HG02970 (cell line): ENCODE measurements at regions not wholly inside any gene's neighbourhood (a gene's known extent, or its start where the extent isn't known, plus 50 kb on each side); places are given as distances from the start of the nearest gene placed in this dataset.

Source experiments
- ATAC-seq: cut with Tn5 transposase; IDR thresholded peaks from one replicate; pipeline ENCODE4 v1.9.1; 2021; ENCODE audit warnings: mild to moderate bottlenecking, moderate library complexity, moderate number of reproducible peaks; ENCODE audit not compliant: unreplicated experiment, low FRiP score

DNA sequence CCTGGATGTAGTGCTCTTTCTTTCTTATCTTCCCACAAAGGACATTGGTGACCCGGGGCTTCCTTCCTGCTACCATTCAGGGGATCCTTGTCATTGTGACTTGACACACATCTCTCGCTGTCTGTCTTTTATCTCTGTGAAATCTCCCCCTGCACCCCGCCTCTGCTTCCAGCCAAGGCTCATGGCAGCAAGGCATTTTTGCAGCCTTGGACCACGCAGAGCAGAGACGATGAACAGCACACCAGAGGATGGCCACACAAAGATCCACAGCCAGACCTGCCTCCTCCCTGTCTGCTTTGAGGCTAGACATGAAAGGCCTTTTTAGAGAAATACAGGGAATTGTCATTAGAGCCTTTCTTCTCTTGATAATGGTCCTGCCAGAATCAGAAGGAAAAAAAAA, 549.1 kb downstream of the CDK5RAP2 start:
- ATAC-seq, result no peak

DNA sequence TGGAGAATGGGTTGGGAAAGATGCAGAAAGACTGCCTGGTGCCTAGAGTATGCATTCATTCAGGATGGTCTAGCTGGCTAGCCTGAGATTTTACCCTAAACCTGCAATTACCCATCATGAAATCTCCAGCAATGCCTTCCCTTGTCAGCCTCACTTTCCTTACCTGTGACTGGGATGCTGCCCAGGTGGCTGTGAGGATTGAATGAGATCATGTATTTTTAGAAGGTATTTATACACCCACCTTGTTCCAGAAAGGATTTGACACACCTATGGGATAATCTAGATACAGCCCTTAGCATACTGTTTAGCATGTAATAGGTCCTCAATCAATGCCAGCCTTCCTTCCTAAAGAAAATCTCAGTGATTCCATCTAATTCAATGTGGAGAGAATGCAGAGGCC, 561.4 kb downstream of the CDK5RAP2 start:
- no peak for ATAC-seq

DNA sequence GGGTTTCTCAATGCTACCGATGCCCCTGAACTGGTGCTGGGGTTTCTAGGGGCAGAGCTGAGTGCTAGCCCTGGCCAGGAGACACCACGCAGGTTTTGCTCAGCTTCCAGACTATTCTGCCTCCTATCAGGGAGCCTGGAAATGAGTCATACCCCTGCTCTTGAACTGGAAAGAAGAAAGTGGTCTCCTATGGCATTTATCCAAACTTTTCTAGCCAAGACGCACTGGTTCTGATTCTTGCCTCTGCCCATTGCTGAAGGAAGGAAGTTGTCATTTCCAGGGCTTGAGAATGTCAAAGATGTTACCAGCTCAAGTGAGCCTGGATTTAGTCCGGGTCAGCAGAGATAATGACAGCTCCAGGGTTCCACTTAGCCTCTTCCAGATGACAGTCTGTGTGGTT, 561.9 kb downstream of the CDK5RAP2 start:
- no peak for ATAC-seq

DNA sequence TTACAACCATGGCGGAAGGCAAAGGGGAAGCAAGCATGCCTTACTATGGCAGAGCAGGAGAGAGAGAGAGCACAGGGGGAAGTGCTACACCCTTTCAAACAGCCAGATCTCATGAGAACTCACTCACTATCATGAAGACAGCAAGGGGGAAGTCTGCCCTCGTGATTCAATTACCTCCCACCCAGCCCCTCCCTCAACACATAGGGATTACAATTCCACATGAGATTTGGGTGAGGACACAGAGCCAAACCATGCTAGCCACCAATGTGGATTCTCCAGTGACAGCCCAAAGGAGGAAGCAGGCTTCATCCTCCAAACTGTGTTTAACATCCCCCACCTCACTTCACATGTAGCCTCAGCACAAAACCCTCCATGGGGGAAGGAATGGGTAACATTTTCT, 563.7 kb downstream of the CDK5RAP2 start:
- ATAC-seq, result no peak

DNA sequence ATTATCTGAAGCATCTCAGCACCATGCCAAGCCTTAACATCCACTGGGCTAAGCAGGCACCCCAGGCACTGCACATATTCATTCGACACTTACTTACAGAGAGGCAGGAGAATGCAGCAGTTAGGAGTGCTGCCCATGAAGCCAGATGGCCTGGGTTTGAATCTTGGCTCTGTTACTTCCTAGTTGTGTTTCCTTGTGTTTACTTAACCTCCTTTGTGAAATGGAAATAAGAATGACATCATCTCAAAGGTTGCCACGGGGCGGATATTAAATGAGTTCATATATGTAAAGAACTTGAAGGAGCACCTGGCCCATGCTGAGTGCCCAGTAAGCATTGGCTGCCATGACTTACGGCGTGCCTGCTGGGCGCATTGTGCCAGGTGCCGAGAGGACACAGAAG, 565.2 kb downstream of the CDK5RAP2 start:
- no peak for ATAC-seq

DNA sequence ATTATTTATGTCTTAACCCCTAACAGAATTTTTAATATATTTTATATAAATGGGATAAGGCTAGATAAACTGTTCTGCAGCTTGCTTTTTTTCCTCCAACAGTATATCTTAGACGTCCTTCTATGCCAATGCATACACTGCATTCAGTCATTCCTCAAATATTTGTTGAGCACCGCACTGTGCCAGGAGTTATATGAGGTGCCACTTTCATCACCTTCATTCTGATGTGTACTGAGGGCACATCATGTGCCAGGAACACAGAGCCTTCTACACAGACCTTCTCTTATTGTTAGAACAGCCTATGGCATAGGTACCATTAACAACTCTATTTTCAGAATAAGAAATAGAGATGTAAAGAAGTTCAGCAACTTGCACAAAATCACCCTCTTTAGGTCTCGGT, 570.1 kb downstream of the CDK5RAP2 start:
- ATAC-seq, result no peak

DNA sequence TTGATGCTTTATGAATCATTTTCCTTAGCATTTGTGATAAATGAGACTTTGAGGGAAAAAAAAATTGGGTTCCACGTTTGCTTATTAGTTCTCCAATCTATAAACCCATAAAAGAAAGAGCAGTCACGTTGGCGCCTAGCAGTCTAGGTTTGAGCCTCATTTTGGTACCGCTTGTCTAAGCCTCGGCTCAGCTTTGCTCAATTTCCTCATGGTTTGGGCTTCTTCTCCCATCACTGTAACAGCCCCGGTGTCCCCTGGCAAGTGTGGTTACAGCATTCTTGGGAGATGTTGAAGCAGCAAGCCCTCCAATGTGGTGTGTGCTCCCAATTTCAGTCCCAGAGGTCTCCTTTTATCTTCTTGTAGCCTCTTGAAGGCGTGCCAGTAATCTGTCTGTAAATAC, 578.4 kb downstream of the CDK5RAP2 start:
- ATAC-seq, result no peak

DNA sequence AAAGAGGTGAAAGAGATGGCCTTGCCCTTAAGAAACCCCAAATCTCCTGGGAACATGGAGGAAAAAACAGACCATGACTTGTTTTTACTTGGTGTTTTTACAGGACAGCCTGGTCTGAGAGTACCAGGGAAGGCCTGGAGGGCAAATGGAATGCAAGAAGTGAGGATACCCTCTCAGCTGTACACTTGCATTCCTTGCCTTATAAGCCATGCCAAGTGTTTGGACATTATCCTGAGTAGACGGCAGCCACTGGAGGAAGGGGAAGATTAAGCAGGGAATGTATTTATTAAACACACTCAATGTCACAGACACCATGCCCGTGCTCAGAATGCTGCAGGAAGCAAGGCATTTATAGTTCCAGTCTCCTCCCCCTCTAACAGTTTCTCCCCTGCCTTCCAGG, 581.4 kb downstream of the CDK5RAP2 start:
- ATAC-seq, result no peak

DNA sequence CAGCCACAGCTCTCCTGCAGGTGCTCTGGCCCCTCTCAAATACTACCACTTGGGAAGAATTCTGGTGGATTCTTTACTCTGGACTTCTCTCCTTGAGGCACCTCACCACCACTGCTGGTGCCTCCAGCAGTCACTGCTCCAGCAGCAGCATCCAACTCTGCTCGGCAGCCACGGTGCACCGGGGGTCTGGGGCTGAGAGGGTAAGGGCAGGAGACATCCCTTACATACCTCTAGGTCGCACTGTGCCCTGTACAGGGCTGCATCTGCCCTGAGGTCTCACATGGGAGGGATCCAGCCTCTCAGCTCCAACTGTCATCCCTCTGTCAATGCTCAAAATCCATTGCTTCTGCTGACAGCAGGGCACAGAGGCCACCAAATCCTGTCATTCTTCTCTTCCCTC, 588.2 kb downstream of the CDK5RAP2 start:
- no peak for ATAC-seq

DNA sequence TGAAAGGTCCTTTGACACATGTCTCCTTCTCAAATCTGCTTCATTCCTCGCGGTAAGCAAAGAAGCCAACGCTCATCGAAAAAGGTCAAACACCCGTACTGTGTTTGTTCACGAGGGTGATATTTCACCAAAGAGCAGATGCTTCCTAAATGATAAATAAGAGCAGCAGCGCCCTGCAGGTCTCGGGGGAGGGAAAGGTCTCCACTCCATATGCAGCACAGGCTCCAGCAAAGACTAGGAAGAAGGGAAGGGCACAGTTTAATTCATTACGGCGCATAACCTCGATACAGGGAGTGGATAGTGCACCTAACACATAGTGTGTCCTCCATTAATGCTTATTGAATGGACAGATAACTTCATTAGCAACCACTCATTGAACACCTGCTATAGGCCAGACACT, 593.3 kb downstream of the CDK5RAP2 start:
- no peak for ATAC-seq

DNA sequence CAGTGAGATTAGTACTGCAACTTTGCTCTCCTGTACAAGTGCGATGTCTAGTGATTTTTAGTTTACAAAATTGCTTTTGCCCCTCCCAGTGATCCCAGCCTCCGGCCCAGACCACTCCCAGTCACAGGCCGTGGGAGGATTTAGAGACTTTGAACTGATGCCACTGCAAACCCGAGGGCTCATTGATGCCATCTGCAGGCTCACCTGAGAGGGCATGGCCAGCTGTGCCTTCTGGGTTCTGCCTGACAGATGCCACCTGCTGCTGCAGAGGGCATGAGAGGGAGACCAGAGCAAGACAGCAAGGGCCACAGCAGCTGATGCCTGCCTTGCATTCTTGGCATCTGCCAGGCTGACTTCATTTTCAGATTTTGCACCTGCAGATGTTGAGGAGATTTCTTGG, 593.8 kb downstream of the CDK5RAP2 start:
- ATAC-seq, result no peak

DNA sequence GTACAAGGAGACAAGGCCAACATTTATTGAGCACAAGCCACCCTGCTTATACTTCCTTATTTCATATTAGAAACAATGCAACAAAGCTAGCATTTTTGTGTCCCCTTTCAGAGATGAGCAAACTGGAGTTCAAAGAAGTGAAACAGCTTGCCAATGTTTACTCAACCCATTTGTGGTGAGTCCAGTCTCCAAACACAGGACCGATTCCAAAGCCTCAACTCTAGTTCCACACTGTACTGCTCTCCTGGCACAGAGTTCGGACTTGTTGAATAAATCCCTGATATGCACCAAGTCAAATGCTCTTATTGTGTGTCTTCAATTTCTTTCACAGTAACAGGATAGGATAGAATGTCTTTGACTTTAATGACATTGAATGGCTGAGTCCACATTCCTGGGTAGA, 604.8 kb upstream of the BRINP1 start:
- ATAC-seq, result no peak

DNA sequence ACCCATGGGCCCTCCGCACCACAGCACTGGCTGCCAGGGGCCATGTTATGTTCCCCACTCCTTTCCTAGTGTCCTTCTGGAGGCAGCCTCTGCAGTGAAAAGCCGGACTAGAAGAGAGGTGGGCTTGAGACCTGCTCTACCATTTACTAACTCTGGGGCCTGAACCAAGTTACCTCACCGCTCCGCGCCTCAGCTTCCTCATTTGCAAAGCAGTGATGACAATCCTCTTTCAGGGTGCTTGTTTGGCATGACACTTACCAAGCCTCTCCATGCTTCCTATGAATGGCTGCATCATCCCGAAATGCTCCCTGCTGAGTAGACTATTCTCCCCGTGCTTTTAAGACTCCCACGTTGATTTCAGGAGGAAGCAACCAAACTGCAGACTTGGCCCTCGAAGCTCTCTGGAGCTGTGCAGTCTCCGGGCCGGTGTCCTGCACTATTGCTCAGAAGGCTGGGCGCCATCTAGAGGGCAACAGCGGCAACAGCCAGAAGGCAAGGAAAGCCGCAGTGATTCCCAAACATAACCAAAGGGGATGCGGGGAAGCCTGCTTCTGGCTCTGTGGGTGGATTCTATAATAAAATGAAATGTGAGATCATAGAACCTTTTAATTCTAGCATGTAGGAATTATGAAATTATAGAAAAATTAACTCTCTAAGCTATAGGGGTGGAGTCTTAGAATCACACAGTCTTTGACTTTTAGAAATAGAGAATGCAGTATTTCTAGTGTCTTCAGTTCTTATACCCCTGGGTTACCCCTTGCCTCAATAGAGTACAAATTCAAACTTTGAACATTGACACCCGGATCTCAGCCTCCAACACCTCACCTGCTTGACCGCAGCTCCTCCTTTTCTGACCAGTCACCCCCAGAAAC, 599.8 kb upstream of the BRINP1 start:
- ATAC-seq, result peak; percentile 80

DNA sequence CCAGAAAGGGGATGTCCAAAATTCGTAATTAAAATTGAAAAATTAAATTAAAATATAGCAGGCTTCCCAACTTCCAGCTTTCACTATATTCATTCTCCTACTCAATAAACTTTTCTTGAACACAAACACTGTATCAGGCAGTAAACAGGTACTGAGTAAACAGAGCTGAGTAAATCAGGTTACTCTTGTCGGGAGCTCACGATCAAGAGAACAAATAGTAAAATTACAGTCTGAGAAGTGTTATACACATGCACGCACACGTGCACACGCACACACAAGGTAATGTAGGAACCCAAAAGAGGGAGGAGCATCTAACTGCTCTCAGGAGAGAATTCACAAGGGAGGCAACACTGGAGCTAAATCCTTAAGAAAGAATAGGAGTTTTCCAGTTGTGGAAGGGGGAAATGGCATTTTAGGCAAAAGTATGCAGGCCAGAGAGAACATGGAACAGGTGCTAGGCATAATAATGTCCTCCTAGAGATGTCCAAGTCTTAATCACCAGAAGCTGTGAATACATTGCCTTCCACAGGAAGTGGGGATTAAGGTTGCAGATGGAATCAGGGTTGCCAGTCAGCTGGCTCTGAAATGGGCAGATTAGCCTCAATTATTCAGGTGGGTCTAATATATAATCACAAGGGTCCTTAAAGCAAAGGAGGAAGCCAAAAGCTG, 598.8 kb upstream of the BRINP1 start:
- no peak for ATAC-seq

DNA sequence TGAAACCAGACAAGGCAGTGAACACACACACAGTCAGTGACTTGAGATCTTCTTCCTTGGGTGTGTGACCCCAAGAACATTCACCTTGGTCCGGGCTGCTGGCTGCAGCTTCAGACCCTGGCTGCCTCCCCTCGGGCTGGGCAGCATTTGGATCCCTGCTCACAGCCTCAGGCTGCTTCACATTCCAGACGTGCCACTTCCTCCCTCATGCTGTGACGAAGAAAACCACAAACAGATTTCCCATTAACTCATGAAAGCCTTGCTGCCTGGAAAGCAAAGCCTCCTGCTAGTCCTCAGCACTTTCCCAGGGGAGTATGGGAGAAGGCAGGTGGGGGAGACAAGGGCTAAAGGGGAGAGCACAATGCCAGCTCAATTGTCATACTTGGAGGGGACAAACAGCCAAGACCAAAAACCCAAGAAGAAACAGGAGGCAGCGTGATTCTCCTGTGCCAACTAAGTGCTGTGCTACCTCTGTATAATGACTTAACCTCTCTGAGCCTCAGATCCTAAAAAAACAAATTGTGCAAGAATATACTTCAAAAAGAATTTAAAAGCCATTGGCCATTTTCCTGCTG, 594.6 kb upstream of the BRINP1 start:
- ATAC-seq, result no peak

DNA sequence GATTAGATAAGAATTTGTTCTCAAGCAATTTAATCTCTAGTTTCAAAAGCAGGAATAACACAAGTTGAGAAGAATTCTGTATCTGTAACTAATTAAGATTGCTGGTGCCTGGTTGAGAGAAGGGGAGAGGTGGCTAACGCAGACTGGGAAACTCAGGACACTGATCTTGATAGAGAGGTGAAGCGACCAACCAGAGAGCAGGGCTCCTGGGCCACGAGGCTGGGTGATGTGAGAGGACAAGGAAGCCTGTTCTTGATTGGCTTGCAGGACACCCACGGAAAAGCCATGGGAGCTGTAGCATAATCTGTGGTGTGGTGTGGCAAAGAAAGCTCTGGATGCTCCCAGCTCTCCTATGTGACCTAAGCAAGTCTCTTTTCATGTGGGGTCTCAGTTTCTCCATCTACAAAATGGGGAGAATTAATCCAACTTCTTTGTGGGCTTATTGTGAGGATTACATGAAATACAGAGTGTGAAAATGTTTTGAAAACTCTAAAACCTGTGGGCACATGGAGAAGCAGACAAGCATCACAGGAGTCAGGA, 594.1 kb upstream of the BRINP1 start:
- no peak for ATAC-seq

DNA sequence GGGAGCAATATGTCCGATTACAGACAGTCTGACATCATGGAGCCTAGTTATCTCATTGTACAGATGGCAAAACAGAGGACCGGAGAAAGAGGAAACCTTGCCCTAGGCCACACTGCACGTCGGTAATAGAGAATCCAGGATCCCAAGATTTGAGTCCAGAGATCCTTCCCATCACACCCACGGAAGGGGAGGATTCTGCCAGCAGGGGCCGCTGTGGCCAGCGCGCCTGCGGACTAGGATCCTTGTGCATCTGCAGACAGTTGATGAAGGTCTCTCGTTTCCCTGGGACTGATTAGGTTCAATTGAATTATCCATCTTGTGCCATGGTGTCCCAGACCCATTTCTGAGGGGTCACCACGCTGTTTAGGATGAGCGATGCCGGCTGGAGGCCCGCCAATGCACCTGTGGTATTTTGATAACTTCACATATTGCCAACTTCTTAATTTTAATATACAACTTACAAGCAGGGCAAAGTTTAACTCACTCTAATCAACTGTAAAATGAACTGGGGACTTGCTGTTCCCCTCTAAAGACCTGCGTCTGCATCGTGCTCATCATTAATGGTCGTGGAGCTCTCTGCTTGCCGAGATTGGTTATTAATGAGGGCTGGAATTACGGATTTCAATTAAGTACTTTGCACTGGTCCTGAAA, 592.7 kb upstream of the BRINP1 start:
- no peak for ATAC-seq

DNA sequence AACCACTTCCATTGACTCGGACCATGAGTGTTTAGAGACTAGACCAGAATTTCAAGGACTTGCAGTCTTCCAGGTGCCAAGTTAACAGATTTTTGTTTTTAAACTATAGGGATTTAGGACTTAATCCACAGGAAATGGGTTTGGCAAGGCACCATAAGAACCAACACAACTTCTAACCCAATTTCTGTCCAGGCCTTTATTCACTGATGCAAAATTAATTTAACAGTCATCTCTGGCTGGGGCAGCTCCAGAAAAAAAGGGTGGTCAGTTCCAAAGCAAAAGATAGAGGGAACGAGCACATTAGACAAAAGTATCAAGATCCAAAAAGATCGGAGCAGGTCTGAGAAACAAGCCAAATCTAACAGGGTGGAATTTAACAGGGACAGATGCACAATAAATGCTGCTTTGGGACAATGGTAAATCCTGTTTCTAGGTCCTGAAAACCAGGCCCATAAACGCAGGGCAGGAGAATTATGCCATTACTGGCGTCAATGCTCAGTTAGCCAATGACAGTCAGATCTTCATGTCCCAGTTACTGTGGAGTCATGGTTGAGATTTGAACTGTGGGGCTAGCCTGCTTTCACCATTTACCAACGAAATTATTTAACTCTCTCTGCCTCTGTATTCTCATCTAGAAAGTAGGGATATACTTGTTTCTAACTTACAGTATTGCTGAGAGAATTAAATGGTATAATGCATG, 590.8 kb upstream of the BRINP1 start:
- no peak for ATAC-seq

DNA sequence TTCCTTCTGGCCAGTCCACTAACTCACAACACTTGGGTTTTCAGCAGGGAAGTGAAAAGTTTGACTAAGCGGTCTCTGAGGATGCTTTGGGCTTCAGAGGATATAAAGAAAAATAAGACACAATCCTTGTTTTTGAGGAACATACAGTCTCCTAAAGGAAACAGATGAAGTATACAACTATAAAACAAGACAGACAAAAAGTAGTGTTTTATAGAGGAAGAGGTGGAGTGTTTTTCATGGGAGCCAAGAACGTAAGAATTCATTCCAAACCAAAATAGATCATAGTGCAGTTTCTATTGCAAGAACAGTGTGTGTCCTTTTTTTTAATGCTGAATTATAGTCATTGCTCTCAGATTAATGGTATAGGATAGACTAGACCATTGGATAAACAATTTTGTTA, 586.9 kb upstream of the BRINP1 start:
- ATAC-seq, result no peak

DNA sequence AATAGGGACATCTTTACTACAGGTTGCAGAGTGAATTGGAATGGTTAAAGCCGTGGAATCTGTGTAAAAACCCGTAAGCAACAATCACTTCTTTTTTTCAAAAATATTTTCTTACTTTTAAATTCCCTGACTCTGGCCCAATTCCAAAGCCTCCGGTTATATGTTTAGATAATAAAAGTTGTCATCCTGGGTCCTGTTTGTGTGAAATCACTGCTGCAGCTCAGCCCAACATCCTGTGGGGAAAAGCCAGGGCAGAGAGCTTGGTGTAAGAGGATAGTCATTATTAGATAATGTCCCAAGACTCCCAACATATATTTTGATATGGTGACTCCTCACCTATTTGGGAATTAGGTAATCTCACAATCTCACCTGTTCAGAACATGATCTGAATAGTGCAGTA, 586.0 kb upstream of the BRINP1 start:
- no peak for ATAC-seq
